ENCODE measurements at regions not wholly inside any gene's neighbourhood (a gene's known extent, or its start where the extent isn't known, plus 50 kb on each side); places are given as distances from the start of the nearest gene placed in this dataset.

GRCh38 chr13:111944171-111944583, 122.8 kb upstream of the SOX1 start:
- Mint-ChIP-seq H3K27ac (ENCODE audit: unreplicated experiment) (no peak overlapping the region), H3K36me3 (ENCODE audit: low read depth) (no peaks in the 10 kb centered on the region), H3K4me3 (ENCODE audit: unreplicated experiment) (no peak overlapping the region), H3K27me3 (ENCODE audit: low read depth) (peaks cover 18% of the 10 kb centered on the region), H3K4me1 (ENCODE audit: low read depth) (no peaks in the 10 kb centered on the region), H3K9me3 (ENCODE audit: low read depth) (no peaks in the 10 kb centered on the region)
- peak; percentile 79 for DNase-seq (ENCODE audit: low spot score)
- TF ChIP-seq CTCF (IDR thresholded peaks at IDR 0.05), result no peak

- peaks cover 15% of the 10 kb centered on the region for H3K27me3 Mint-ChIP-seq (ENCODE audit: low read depth)
- H3K4me3 Mint-ChIP-seq (ENCODE audit: unreplicated experiment), result no peak overlapping the region
- no peaks in the 10 kb centered on the region for H3K36me3 Mint-ChIP-seq (ENCODE audit: low read depth)
- no peak overlapping the region for H3K27ac Mint-ChIP-seq (ENCODE audit: unreplicated experiment)
- DNase-seq (ENCODE audit: low spot score), result peak; percentile 59
- no peaks in the 10 kb centered on the region for H3K4me1 Mint-ChIP-seq (ENCODE audit: low read depth)
- peaks cover 7% of the 10 kb centered on the region for H3K9me3 Mint-ChIP-seq (ENCODE audit: low read depth)
- no peak for TF ChIP-seq CTCF (IDR thresholded peaks at IDR 0.05)
These were observed 121.9 kb upstream of the SOX1 start for GRCh38 chr13:111945086-111945485.

- peaks cover 2% of the 10 kb centered on the region for H3K36me3 Mint-ChIP-seq (ENCODE audit: low read depth)
- peaks cover 13% of the 10 kb centered on the region for H3K9me3 Mint-ChIP-seq (ENCODE audit: low read depth)
- H3K4me3 Mint-ChIP-seq (ENCODE audit: unreplicated experiment), result no peak overlapping the region
- no peak overlapping the region for H3K27ac Mint-ChIP-seq (ENCODE audit: unreplicated experiment)
- peak; percentile 49 for DNase-seq (ENCODE audit: low spot score)
- peaks cover 8% of the 10 kb centered on the region for H3K27me3 Mint-ChIP-seq (ENCODE audit: low read depth)
- no peak for TF ChIP-seq CTCF (IDR thresholded peaks at IDR 0.05)
- H3K4me1 Mint-ChIP-seq (ENCODE audit: low read depth), result no peaks in the 10 kb centered on the region
These were observed 120.7 kb upstream of the SOX1 start for GRCh38 chr13:111946214-111946613.

GRCh38 chr13:111947026-111947810, 119.7 kb upstream of the SOX1 start:
- TF ChIP-seq CTCF (IDR thresholded peaks at IDR 0.05), result no peak
- peaks cover 21% of the 10 kb centered on the region for H3K9me3 Mint-ChIP-seq (ENCODE audit: low read depth)
- peak; percentile 61 for DNase-seq (ENCODE audit: low spot score)

GRCh38 chr13:111947876-111948275, 119.1 kb upstream of the SOX1 start:
- no peak overlapping the region for H3K4me3 Mint-ChIP-seq (ENCODE audit: unreplicated experiment)
- peak; percentile 50 for DNase-seq (ENCODE audit: low spot score)
- no peaks in the 10 kb centered on the region for H3K4me1 Mint-ChIP-seq (ENCODE audit: low read depth)
- H3K9me3 Mint-ChIP-seq (ENCODE audit: low read depth), result peaks cover 21% of the 10 kb centered on the region
- TF ChIP-seq CTCF (IDR thresholded peaks at IDR 0.05), result no peak
- H3K36me3 Mint-ChIP-seq (ENCODE audit: low read depth), result peaks cover 2% of the 10 kb centered on the region
- H3K27ac Mint-ChIP-seq (ENCODE audit: unreplicated experiment), result no peak overlapping the region
- peaks cover 2% of the 10 kb centered on the region for H3K27me3 Mint-ChIP-seq (ENCODE audit: low read depth)

More at GRCh38 chr13:111947026-111947810, 119.7 kb upstream of the SOX1 start:
- Mint-ChIP-seq H3K27me3 (ENCODE audit: low read depth) (peaks cover 3% of the 10 kb centered on the region), H3K36me3 (ENCODE audit: low read depth) (peaks cover 2% of the 10 kb centered on the region), H3K4me1 (ENCODE audit: low read depth) (no peaks in the 10 kb centered on the region), H3K27ac (ENCODE audit: unreplicated experiment) (no peak overlapping the region), H3K4me3 (ENCODE audit: unreplicated experiment) (no peak overlapping the region)
